Astrocyte (in vitro differentiated cells and primary cell): ENCODE measurements at regions not wholly inside any gene's neighbourhood (a gene's known extent, or its start where the extent isn't known, plus 50 kb on each side); places are given as distances from the start of the nearest gene placed in this dataset.

Source experiments
- DNase-seq: peaks from one replicate; pipeline ENCODE4 v3.0.0-alpha.2; 2010; ENCODE audit warnings: low read depth
- FAIRE-seq: peaks from 2 replicates; lab custom pipeline; 2011; peaks lifted over from hg19 to GRCh38; lab: Jason Lieb, UNC
- H2AFZ ChIP-seq: 2 replicates; pipeline ENCODE4 v1.6.0; 2012; ENCODE audit warnings: low read depth, low read length, inconsistent platforms
- H3K27ac ChIP-seq: 2 replicates; pipeline ENCODE4 v1.5.1; 2011; ENCODE audit warnings: low read depth, low read length, inconsistent platforms
- H3K27me3 ChIP-seq: 2 replicates; pipeline ENCODE4 v1.6.0; 2011; ENCODE audit warnings: low read length, inconsistent platforms; ENCODE audit not compliant: insufficient read depth
- H3K36me3 ChIP-seq: 2 replicates; pipeline ENCODE4 v1.5.1; 2011; ENCODE audit warnings: low read length, inconsistent platforms; ENCODE audit not compliant: insufficient read depth
- H3K4me1 ChIP-seq: 2 replicates; pipeline ENCODE4 v1.5.1; 2011; ENCODE audit warnings: low read length, inconsistent platforms; ENCODE audit not compliant: insufficient read depth
- H3K4me2 ChIP-seq: 2 replicates; pipeline ENCODE4 v1.6.0; 2012; ENCODE audit warnings: low read length, inconsistent platforms
- H3K4me3 ChIP-seq: 2 replicates; pipeline ENCODE4 v1.5.1; 2011; ENCODE audit warnings: low read depth, mild to moderate bottlenecking, low read length, inconsistent platforms; ENCODE audit not compliant: insufficient read depth
- H3K79me2 ChIP-seq: 2 replicates; pipeline ENCODE4 v1.6.0; 2012; ENCODE audit warnings: mild to moderate bottlenecking, low read length, inconsistent platforms; ENCODE audit not compliant: insufficient read depth
- H3K9ac ChIP-seq: 2 replicates; pipeline ENCODE4 v1.6.0; 2012; ENCODE audit warnings: mild to moderate bottlenecking, low read length, inconsistent platforms
- H3K9me3 ChIP-seq: 2 replicates; pipeline ENCODE4 v1.5.1; 2012; ENCODE audit warnings: low read depth, mild to moderate bottlenecking, low read length, inconsistent platforms; ENCODE audit not compliant: insufficient read depth
- H4K20me1 ChIP-seq: 2 replicates; pipeline ENCODE4 v1.6.0; 2012; ENCODE audit warnings: low read length, inconsistent platforms; ENCODE audit not compliant: insufficient read depth
- H3K27ac Mint-ChIP-seq: one replicate; pipeline ENCODE4 v1.8.0; 2021; ENCODE audit warnings: mild to moderate bottlenecking, mixed read lengths; ENCODE audit not compliant: unreplicated experiment
- H3K27me3 Mint-ChIP-seq: one replicate; pipeline ENCODE4 v1.8.0; 2021; ENCODE audit warnings: low read depth, mixed read lengths; ENCODE audit not compliant: unreplicated experiment
- H3K36me3 Mint-ChIP-seq: one replicate; pipeline ENCODE4 v1.8.0; 2021; ENCODE audit warnings: low read depth, mixed read lengths; ENCODE audit not compliant: unreplicated experiment
- H3K4me1 Mint-ChIP-seq: one replicate; pipeline ENCODE4 v1.8.0; 2021; ENCODE audit warnings: low read depth, mixed read lengths; ENCODE audit not compliant: unreplicated experiment
- H3K4me3 Mint-ChIP-seq: one replicate; pipeline ENCODE4 v1.8.0; 2021; ENCODE audit warnings: mild to moderate bottlenecking, moderate library complexity, mixed read lengths; ENCODE audit not compliant: unreplicated experiment
- H3K9me3 Mint-ChIP-seq: one replicate; pipeline ENCODE4 v1.8.0; 2021; ENCODE audit warnings: mild to moderate bottlenecking, mixed read lengths; ENCODE audit not compliant: unreplicated experiment
- EZH2 ChIP-seq: IDR thresholded peaks from 2 replicates; pipeline ENCODE4 v1.6.1; 2012; ENCODE audit warnings: mild to moderate bottlenecking, low read length, inconsistent platforms; ENCODE audit not compliant: insufficient read depth
- TF ChIP-seq, protein P1 (sequence below): IDR thresholded peaks from 2 replicates; pipeline ENCODE4 v1.5.1; 2011; ENCODE audit warnings: low read depth, mild to moderate bottlenecking, inconsistent platforms, low read length, moderate library complexity; ENCODE audit not compliant: insufficient read depth

DNA sequence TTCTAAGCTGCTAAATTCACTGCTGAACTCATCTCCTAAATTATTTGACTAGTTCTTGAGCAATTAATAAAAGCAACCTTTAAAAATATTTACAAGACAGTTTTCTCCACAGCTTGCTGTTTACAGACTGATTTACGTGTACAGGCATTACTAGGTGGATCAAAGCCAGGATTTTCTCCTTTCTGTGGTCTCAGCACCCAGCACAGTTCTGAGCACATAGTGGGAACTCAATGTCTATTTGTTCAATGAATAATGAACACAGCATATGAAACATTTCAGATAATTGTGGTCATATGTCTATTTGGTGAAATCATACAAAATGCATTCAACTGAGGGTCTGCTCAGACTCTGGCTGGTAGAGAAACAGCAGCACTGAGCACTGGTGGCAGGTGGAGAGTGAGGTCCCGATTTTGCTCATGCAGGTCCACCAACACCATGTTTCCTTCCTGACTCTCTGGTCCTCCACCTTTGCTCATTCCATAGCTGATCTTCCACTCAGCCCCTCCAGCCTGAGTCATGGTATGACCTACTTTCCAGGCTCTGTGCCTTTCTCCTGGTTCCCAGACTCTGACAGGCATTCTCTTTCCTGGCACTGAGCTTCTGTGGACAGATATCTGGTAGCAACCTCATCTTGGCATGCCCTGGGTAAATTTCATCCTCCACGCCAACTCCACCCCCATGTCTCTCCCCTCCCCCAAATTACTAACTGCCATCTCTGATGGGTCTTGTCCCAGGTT, 311.3 kb downstream of the TGFB2 start:
- FAIRE-seq = no peak
- H3K4me1 Mint-ChIP-seq = peaks cover 61% of the 10 kb centered on the region
- H3K27me3 Mint-ChIP-seq = no peaks in the 10 kb centered on the region

DNA sequence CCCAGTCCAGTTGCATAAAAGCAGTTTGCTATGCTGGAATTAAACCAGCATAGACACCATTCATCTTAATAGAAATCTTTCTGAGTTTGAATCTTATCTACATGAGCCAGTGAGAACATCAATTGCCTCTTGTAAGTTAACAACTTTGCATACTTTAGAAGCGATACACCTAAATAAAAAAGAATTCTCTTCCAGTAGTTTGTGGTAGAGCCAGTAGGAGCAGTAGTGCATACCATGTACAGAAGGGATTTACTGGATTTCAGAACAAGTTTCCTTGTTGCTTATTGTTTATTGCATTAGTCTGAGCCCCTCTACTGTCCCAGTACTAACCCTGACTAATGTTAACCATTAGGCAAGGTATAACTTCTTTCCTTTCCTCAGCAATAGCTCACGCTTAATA, 313.1 kb downstream of the TGFB2 start:
- Mint-ChIP-seq H3K4me3 (no peak overlapping the region), H3K4me1 (peaks cover 63% of the 10 kb centered on the region), H3K36me3 (no peaks in the 10 kb centered on the region), H3K27me3 (no peaks in the 10 kb centered on the region), H3K27ac (peak overlapping the region; percentile 94), H3K9me3 (no peaks in the 10 kb centered on the region)
- DNase-seq (peak; percentile 56), FAIRE-seq (no peak)
- Histone ChIP-seq H3K79me2 (no peaks in the 10 kb centered on the region), H4K20me1 (no peaks in the 10 kb centered on the region), H3K9me3 (no peaks in the 10 kb centered on the region), H2AFZ (no peak overlapping the region), H3K27me3 (no peaks in the 10 kb centered on the region), H3K4me3 (no peak overlapping the region), H3K9ac (peak overlapping the region; percentile 26), H3K4me2 (peak overlapping the region; percentile 64), H3K4me1 (peaks cover 40% of the 10 kb centered on the region), H3K27ac (peak overlapping the region; percentile 85), H3K36me3 (no peaks in the 10 kb centered on the region)
- TF ChIP-seq, protein P1, sequence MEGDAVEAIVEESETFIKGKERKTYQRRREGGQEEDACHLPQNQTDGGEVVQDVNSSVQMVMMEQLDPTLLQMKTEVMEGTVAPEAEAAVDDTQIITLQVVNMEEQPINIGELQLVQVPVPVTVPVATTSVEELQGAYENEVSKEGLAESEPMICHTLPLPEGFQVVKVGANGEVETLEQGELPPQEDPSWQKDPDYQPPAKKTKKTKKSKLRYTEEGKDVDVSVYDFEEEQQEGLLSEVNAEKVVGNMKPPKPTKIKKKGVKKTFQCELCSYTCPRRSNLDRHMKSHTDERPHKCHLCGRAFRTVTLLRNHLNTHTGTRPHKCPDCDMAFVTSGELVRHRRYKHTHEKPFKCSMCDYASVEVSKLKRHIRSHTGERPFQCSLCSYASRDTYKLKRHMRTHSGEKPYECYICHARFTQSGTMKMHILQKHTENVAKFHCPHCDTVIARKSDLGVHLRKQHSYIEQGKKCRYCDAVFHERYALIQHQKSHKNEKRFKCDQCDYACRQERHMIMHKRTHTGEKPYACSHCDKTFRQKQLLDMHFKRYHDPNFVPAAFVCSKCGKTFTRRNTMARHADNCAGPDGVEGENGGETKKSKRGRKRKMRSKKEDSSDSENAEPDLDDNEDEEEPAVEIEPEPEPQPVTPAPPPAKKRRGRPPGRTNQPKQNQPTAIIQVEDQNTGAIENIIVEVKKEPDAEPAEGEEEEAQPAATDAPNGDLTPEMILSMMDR = peak; percentile 15
- no peak for TF ChIP-seq EZH2

More for the DNA sequence above, 311.3 kb downstream of the TGFB2 start:
- Histone ChIP-seq H3K27ac (no peak overlapping the region), H3K9ac (no peak overlapping the region), H3K4me2 (no peak overlapping the region), H2AFZ (no peak overlapping the region), H3K27me3 (no peaks in the 10 kb centered on the region), H3K36me3 (no peaks in the 10 kb centered on the region), H3K4me3 (no peak overlapping the region), H3K79me2 (no peaks in the 10 kb centered on the region), H4K20me1 (no peaks in the 10 kb centered on the region), H3K4me1 (peaks cover 40% of the 10 kb centered on the region), H3K9me3 (no peaks in the 10 kb centered on the region)
- Mint-ChIP-seq H3K36me3 (no peaks in the 10 kb centered on the region), H3K27ac (peak overlapping the region; percentile 80), H3K4me3 (no peak overlapping the region), H3K9me3 (peaks cover under 1% of the 10 kb centered on the region)
- TF ChIP-seq, protein P1 = no peak
- no peak for TF ChIP-seq EZH2
- DNase-seq = peak; percentile 48

DNA sequence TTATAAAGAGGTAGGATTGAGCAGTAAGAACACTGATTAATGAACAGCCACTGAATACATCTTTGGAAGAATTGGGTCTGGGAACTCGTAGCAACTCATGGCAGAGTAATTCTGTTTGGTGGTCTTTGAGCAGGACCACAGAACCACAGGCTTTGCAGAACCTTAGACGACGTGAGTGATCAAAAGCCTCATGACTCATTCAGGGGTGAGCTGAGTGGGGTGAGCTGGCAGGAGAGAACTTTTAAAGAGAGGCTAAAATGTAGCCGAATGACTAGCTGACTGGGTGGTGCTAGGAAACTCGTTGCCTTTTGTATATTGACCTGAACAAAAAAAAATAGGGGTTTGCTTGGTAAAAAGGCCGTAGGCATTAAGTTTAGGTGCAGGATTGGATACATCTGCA, 313.8 kb downstream of the TGFB2 start:
- DNase-seq (peak; percentile 98), FAIRE-seq (peak; percentile 83)
- Mint-ChIP-seq H3K27me3 (no peaks in the 10 kb centered on the region), H3K9me3 (no peaks in the 10 kb centered on the region), H3K27ac (peak overlapping the region; percentile 94), H3K4me1 (peaks cover 63% of the 10 kb centered on the region), H3K36me3 (no peaks in the 10 kb centered on the region), H3K4me3 (no peak overlapping the region)
- H3K9me3 ChIP-seq = no peaks in the 10 kb centered on the region
- H3K9ac ChIP-seq = peak overlapping the region; percentile 53
- H3K27ac ChIP-seq = peak overlapping the region; percentile 85
- no peaks in the 10 kb centered on the region for H4K20me1 ChIP-seq
- no peak overlapping the region for H2AFZ ChIP-seq
- H3K4me1 ChIP-seq = peaks cover 40% of the 10 kb centered on the region
- no peaks in the 10 kb centered on the region for H3K36me3 ChIP-seq
- no peaks in the 10 kb centered on the region for H3K79me2 ChIP-seq
- H3K27me3 ChIP-seq = no peaks in the 10 kb centered on the region
- TF ChIP-seq EZH2 = no peak
- TF ChIP-seq, protein P1 = no peak
- H3K4me2 ChIP-seq = peak overlapping the region; percentile 64
- no peak overlapping the region for H3K4me3 ChIP-seq
